ENCODE measurements at regions not wholly inside any gene's neighbourhood (a gene's known extent, or its start where the extent isn't known, plus 50 kb on each side); places are given as distances from the start of the nearest gene placed in this dataset.
"Not testable (repeated sequence)": the region's sequence is repeated elsewhere in the genome, so short reads cannot be mapped to it uniquely, and the experiment has no call there.

- no peak for TF ChIP-seq CTCF (IDR thresholded peaks at IDR 0.05; ENCODE audit: unreplicated experiment)
- ChIA-PET POLR2A (interaction anchor here (0.7 to 1.8 kb wide), 2 partner anchors 12 to 313 kb away, joined by 3 to 4 read pairs; no protein-coding TSS in a partner anchor), CTCF (no interaction called here)
- H3K27me3 Mint-ChIP-seq (ENCODE audit: insufficient read depth, unreplicated experiment), result no peaks in the 10 kb centered on the region
- H3K36me3 Mint-ChIP-seq (ENCODE audit: insufficient read depth, unreplicated experiment), result no peaks in the 10 kb centered on the region
- H3K27ac Mint-ChIP-seq (ENCODE audit: low read depth, unreplicated experiment), result no peak overlapping the region
- H3K9me3 Mint-ChIP-seq (ENCODE audit: unreplicated experiment), result no peaks in the 10 kb centered on the region
- no peak overlapping the region for H3K4me3 Mint-ChIP-seq (ENCODE audit: unreplicated experiment)
- BruUV-seq (replicated peaks), result no TSS peak
- intact Hi-C loops (cut with micrococcal nuclease), result no loop called here
- peaks cover 3% of the 10 kb centered on the region for H3K4me1 Mint-ChIP-seq (ENCODE audit: insufficient read depth, unreplicated experiment)
- no peak for DNase-seq (ENCODE audit: unreplicated experiment)
Observed at GRCh38 chr20:1752045-1752444, 94.5 kb upstream of the SIRPG start.

- no peak for DNase-seq (ENCODE audit: unreplicated experiment)
- Mint-ChIP-seq H3K27me3 (ENCODE audit: insufficient read depth, unreplicated experiment) (no peaks in the 10 kb centered on the region), H3K9me3 (ENCODE audit: unreplicated experiment) (no peaks in the 10 kb centered on the region), H3K4me3 (ENCODE audit: unreplicated experiment) (no peak overlapping the region), H3K36me3 (ENCODE audit: insufficient read depth, unreplicated experiment) (no peaks in the 10 kb centered on the region), H3K27ac (ENCODE audit: low read depth, unreplicated experiment) (no peak overlapping the region), H3K4me1 (ENCODE audit: insufficient read depth, unreplicated experiment) (no peaks in the 10 kb centered on the region)
- intact Hi-C loops (cut with micrococcal nuclease), result no loop called here
- ChIA-PET POLR2A (no interaction called here), CTCF (interaction anchor here (1.0 to 1.1 kb wide), 2 partner anchors 240 to 245 kb away, joined by 3 to 5 read pairs; no protein-coding TSS in a partner anchor)
- TF ChIP-seq CTCF (IDR thresholded peaks at IDR 0.05; ENCODE audit: unreplicated experiment), result no peak
- no TSS peak for BruUV-seq (replicated peaks)
Observed at GRCh38 chr20:1748777-1749176, 91.2 kb upstream of the SIRPG start.

- Mint-ChIP-seq H3K27me3 (ENCODE audit: insufficient read depth, unreplicated experiment) (no peaks in the 10 kb centered on the region), H3K4me1 (ENCODE audit: insufficient read depth, unreplicated experiment) (no peaks in the 10 kb centered on the region), H3K27ac (ENCODE audit: low read depth, unreplicated experiment) (no peak overlapping the region), H3K9me3 (ENCODE audit: unreplicated experiment) (no peaks in the 10 kb centered on the region), H3K4me3 (ENCODE audit: unreplicated experiment) (no peak overlapping the region), H3K36me3 (ENCODE audit: insufficient read depth, unreplicated experiment) (no peaks in the 10 kb centered on the region)
- intact Hi-C loops (cut with micrococcal nuclease), result no loop called here
- ChIA-PET POLR2A (interaction anchor here (0.7 to 0.9 kb wide), 2 partner anchors 13 kb away, joined by 3 read pairs; no protein-coding TSS in a partner anchor), CTCF (interaction anchor here (1.0 to 1.1 kb wide), 2 partner anchors 239 to 244 kb away, joined by 3 to 5 read pairs; no protein-coding TSS in a partner anchor)
- no peak for TF ChIP-seq CTCF (IDR thresholded peaks at IDR 0.05; ENCODE audit: unreplicated experiment)
- no TSS peak for BruUV-seq (replicated peaks)
- no peak for DNase-seq (ENCODE audit: unreplicated experiment)
Observed at GRCh38 chr20:1747953-1748577, 90.5 kb upstream of the SIRPG start.

- H3K27me3 Mint-ChIP-seq (ENCODE audit: insufficient read depth, unreplicated experiment); DNase-seq (ENCODE audit: unreplicated experiment); H3K36me3 Mint-ChIP-seq (ENCODE audit: insufficient read depth, unreplicated experiment); H3K9me3 Mint-ChIP-seq (ENCODE audit: unreplicated experiment); BruUV-seq (replicated peaks); POLR2A ChIA-PET; intact Hi-C loops (cut with micrococcal nuclease); H3K4me1 Mint-ChIP-seq (ENCODE audit: insufficient read depth, unreplicated experiment); CTCF ChIA-PET; H3K4me3 Mint-ChIP-seq (ENCODE audit: unreplicated experiment); H3K27ac Mint-ChIP-seq (ENCODE audit: low read depth, unreplicated experiment): not testable (repeated sequence)
Observed at GRCh38 chr20:1742049-1742434, 84.5 kb upstream of the SIRPG start.

All from MCF 10A (cell line).